Cerebellar nuclear complex (tissue), 1 donor: ENCODE measurements at regions not wholly inside any gene's neighbourhood (a gene's known extent, or its start where the extent isn't known, plus 50 kb on each side); places are given as distances from the start of the nearest gene placed in this dataset.
"Not testable (repeated sequence)": the region's sequence is repeated elsewhere in the genome, so short reads cannot be mapped to it uniquely, and the experiment has no call there.

Experiments used
- DNase-seq, 2 experiments: peaks; one replicate each; lab custom pipeline; 2025; lab: John Stamatoyannopoulos, UW

- DNase-seq, result not testable (repeated sequence)
These were observed 1188.4 kb downstream of the TMEM121 start for GRCh38 chr14:106714446-106715428.

- DNase-seq, result not testable (repeated sequence)
These were observed 1191.2 kb downstream of the TMEM121 start for GRCh38 chr14:106717544-106717943.

- not testable (repeated sequence) for DNase-seq
These were observed 1193.5 kb downstream of the TMEM121 start for GRCh38 chr14:106719880-106720279.

- not testable (repeated sequence) for DNase-seq
These were observed 1195.5 kb downstream of the TMEM121 start for GRCh38 chr14:106721926-106722325.

- not testable (repeated sequence) for DNase-seq
These were observed 1196.7 kb downstream of the TMEM121 start for GRCh38 chr14:106722813-106723687.

- not testable (repeated sequence) for DNase-seq
These were observed 1201.6 kb downstream of the TMEM121 start for GRCh38 chr14:106727962-106728361.

- no peak for DNase-seq
These were observed 1202.2 kb downstream of the TMEM121 start for GRCh38 chr14:106728611-106729010.

GRCh38 chr14:106729551-106729950 is 1203.2 kb downstream of the TMEM121 start:
- DNase-seq, result no peak

GRCh38 chr14:106733771-106734170 is 1207.4 kb downstream of the TMEM121 start:
- DNase-seq, result no peak

- DNase-seq, result no peak
These were observed 1210.6 kb downstream of the TMEM121 start for GRCh38 chr14:106737021-106737420.

- no peak for DNase-seq
These were observed 1211.7 kb downstream of the TMEM121 start for GRCh38 chr14:106738075-106738474.

GRCh38 chr14:106738598-106739258 is 1212.3 kb downstream of the TMEM121 start:
- DNase-seq, result not testable (repeated sequence)

- not testable (repeated sequence) for DNase-seq
These were observed 1214.9 kb downstream of the TMEM121 start for GRCh38 chr14:106741086-106741827.

GRCh38 chr14:106745016-106745767 is 1218.8 kb downstream of the TMEM121 start:
- not testable (repeated sequence) for DNase-seq

- DNase-seq, result not testable (repeated sequence)
These were observed 1223.7 kb downstream of the TMEM121 start for GRCh38 chr14:106750089-106750488.

- not testable (repeated sequence) for DNase-seq
These were observed 1227.4 kb downstream of the TMEM121 start for GRCh38 chr14:106753751-106754150.

- DNase-seq, result not testable (repeated sequence)
These were observed 1231.1 kb downstream of the TMEM121 start for GRCh38 chr14:106757444-106757843.

- not testable (repeated sequence) for DNase-seq
These were observed 1235.8 kb downstream of the TMEM121 start for GRCh38 chr14:106761886-106762816.

- DNase-seq, result not testable (repeated sequence)
These were observed 1238.6 kb downstream of the TMEM121 start for GRCh38 chr14:106764968-106765369.
